GM12878 (cell line): ENCODE measurements at regions not wholly inside any gene's neighbourhood (a gene's known extent, or its start where the extent isn't known, plus 50 kb on each side); places are given as distances from the start of the nearest gene placed in this dataset.

Experiments
- CEBPB ChIP-seq, 2 experiments: fragments of 150-350 bp in 1 of 2; IDR thresholded peaks; 2 replicates each; pipeline ENCODE4 v1.6.1; 2012 to 2014; ENCODE audit warnings: low read depth in 2 of 2, low read length in 2 of 2, borderline replicate concordance in 1 of 2, inconsistent platforms in 1 of 2
- EP300 ChIP-seq, 2 experiments: fragments of 150-350 bp in 1 of 2; IDR thresholded peaks; 2 replicates each; pipeline ENCODE4 v1.6.1; 2011 to 2012; ENCODE audit warnings: low read depth in 2 of 2, low read length in 2 of 2, borderline replicate concordance in 1 of 2, improper control_type of control experiment in 1 of 2, inconsistent platforms in 1 of 2; ENCODE audit not compliant: control insufficient read depth in 1 of 2
- EZH2 ChIP-seq: IDR thresholded peaks from 2 replicates; pipeline ENCODE4 v1.6.1; 2012; ENCODE audit warnings: low read depth, mild to moderate bottlenecking, control low read depth, inconsistent platforms, low read length, borderline replicate concordance; ENCODE audit not compliant: control insufficient read depth
- ZBTB33 ChIP-seq: fragments of 450-650 bp; IDR thresholded peaks from 2 replicates; pipeline ENCODE4 v1.6.1; 2017; ENCODE audit warnings: mild to moderate bottlenecking
- ZBTB40 ChIP-seq: fragments of 450-650 bp; IDR thresholded peaks from 2 replicates; pipeline ENCODE4 v1.6.1; 2016; ENCODE audit warnings: mild to moderate bottlenecking, moderate library complexity, borderline replicate concordance

GRCh38 chr4:79047316-79047715 is 108.1 kb upstream of the PAQR3 start (continued):
- TF ChIP-seq ZBTB33 (no peak), EZH2 (no peak), EP300 (IDR thresholded peaks at IDR 0.05; ENCODE audit: borderline replicate concordance in 1 of 2, control insufficient read depth in 1 of 2, low read depth in 2 of 2, low read length in 2 of 2) (no peak), ZBTB40 (no peak), CEBPB (IDR thresholded peaks at IDR 0.05; ENCODE audit: borderline replicate concordance in 1 of 2, low read depth in 2 of 2, low read length in 2 of 2) (no peak)
- TF ChIP-seq, all 136 proteins: peak for 0
